ENCODE measurements at regions not wholly inside any gene's neighbourhood (a gene's known extent, or its start where the extent isn't known, plus 50 kb on each side); places are given as distances from the start of the nearest gene placed in this dataset.

DNA sequence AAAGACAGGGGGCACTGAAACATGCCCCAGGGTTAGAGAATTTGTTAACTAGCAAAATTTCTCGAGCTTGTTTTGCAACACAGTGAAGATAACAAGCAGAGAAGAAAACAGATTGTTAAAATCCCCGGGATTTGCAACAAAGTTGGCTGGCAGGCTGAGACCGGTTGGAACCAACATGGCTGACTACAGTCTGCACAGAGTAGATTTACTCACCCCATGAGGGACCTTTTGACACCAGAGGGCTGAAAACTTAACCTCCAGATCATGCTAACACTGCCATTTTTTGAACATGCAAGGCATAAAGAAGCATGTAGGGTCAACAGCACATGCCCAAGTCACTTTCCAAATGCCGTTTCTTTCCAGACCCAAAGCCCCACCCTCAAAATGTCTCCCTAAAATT is 95.2 kb upstream of the TMEM26 start:
- TF ChIP-seq, protein P1, sequence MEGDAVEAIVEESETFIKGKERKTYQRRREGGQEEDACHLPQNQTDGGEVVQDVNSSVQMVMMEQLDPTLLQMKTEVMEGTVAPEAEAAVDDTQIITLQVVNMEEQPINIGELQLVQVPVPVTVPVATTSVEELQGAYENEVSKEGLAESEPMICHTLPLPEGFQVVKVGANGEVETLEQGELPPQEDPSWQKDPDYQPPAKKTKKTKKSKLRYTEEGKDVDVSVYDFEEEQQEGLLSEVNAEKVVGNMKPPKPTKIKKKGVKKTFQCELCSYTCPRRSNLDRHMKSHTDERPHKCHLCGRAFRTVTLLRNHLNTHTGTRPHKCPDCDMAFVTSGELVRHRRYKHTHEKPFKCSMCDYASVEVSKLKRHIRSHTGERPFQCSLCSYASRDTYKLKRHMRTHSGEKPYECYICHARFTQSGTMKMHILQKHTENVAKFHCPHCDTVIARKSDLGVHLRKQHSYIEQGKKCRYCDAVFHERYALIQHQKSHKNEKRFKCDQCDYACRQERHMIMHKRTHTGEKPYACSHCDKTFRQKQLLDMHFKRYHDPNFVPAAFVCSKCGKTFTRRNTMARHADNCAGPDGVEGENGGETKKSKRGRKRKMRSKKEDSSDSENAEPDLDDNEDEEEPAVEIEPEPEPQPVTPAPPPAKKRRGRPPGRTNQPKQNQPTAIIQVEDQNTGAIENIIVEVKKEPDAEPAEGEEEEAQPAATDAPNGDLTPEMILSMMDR (IDR thresholded peaks at IDR 0.05; ENCODE audit: insufficient read depth, low read length): no peak
- no peak overlapping the region for H3K4me3 ChIP-seq (ENCODE audit: low read depth, low read length)
- no peak for DNase-seq (ENCODE audit: low read depth)

DNA sequence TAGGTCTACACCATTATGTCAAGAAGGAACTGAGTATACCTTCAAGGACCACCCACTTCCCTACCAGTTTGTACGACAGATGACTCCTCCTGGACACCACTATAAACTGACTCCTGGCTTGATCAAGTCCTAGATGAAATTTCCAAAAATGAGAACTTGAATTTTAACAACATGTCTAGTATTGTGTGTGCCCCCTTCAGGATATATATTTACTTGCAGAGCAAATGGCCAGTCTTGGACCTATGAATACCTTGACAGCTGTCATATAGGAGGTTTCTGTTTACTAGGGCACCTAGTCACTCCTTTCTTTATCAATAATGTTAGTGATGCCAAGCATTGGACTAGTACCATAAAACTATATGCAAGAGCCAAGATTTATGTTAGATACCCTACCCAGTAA is 94.1 kb upstream of the TMEM26 start:
- no peak overlapping the region for H3K4me3 ChIP-seq (ENCODE audit: low read depth, low read length)
- DNase-seq (ENCODE audit: low read depth): no peak
- TF ChIP-seq, protein P1 (IDR thresholded peaks at IDR 0.05; ENCODE audit: insufficient read depth, low read length): no peak

DNA sequence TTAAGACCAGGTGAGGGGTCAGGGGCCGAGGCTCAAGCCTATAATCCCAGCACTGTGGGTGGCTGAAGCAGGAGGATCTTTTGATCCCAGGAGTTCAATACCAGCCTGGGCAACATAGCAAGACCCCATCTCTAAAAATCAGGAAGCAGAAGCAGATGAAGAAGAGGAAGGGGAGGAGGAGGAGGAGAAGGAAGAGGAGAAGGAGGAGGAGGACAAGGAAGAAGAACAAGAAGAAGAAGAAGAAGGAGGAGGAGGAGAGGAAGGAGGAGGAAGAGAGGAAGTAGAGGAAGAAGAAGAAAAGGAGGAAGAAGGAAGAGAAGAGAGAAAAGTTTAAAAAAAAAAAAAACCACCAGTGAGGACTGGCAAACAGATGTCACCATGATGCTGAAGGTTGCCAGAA is 92.0 kb upstream of the TMEM26 start:
- DNase-seq (ENCODE audit: low read depth): no peak
- TF ChIP-seq, protein P1 (IDR thresholded peaks at IDR 0.05; ENCODE audit: insufficient read depth, low read length): no peak
- no peak overlapping the region for H3K4me3 ChIP-seq (ENCODE audit: low read depth, low read length)

DNA sequence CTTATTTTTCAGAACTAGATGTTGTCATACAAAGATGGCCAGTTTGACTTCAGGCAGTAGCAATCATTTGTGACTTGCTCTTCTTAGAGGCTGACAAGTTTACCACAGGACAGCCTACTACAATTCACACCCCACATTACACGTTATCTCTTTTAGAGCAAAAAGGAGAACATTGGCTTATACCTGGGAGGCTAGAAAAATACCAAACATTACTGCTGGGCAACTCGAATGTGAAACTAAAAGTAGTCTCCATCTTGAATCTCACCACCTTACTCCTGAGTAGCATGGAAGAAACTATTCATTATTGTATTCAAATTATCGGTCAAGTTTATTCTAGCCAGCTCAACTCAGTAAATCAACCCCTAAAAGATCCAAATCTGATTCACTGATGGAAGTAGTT is 90.7 kb upstream of the TMEM26 start:
- H3K4me3 ChIP-seq (ENCODE audit: low read depth, low read length): no peak overlapping the region
- no peak for DNase-seq (ENCODE audit: low read depth)
- TF ChIP-seq, protein P1 (IDR thresholded peaks at IDR 0.05; ENCODE audit: insufficient read depth, low read length): no peak

DNA sequence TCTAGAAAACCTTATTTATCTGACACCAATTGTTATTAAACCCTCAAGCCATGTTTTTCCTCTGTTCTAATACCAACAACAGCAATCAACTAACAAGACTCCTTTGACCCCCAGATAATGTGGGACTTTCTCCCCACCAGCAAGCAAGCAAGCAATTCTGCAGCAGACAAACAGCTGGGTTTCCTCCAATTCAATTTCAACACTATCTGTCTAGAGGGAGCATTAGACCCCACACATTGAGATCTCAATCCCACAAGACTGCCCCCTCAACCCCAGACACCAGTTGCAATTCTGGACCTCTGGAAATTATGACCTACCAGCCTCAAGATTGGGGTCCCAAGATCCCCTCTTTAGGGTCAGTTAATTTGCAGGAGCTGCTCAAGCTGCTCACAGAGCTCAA is 89.4 kb upstream of the TMEM26 start:
- DNase-seq (ENCODE audit: low read depth): no peak
- H3K4me3 ChIP-seq (ENCODE audit: low read depth, low read length): no peak overlapping the region
- TF ChIP-seq, protein P1 (IDR thresholded peaks at IDR 0.05; ENCODE audit: insufficient read depth, low read length): no peak

DNA sequence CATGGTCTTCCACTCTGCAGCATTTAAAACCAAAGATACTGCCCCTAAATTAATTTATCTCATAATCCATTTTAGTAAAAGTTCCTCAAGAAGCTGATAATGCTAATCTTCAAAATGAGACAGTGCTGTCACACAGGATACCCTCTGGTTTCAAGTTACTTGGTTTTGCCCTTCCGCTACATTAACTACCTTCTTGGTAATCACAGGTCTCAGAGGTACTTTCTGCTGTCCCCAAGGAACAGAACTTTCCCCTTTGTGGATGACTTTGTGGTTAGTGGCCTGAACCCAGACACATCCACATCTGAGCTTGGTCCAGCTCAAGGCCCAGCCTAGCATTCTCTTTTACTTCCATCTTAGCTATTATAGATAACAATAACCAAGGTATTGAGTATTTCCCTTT is 88.8 kb upstream of the TMEM26 start:
- DNase-seq (ENCODE audit: low read depth): no peak
- no peak overlapping the region for H3K4me3 ChIP-seq (ENCODE audit: low read depth, low read length)
- TF ChIP-seq, protein P1 (IDR thresholded peaks at IDR 0.05; ENCODE audit: insufficient read depth, low read length): no peak

DNA sequence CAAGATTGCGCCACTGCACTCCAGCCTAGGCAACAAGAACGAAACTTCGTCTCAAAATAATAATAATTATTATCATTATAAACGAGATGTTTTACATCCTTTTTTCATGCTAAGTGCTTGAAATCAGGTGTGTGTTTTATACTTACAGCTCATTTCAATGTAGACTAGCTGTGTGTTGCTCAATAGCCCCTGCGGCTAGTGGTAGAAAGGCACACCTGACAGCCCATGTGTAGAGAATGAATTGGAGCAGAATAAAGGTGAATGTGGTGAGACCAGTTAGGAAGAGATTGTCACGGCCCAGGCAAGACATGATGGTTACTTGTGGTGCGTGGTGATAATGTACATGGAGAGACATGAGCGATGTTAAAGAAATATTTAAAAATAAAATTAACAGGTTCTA is 86.7 kb upstream of the TMEM26 start:
- H3K4me3 ChIP-seq (ENCODE audit: low read depth, low read length): no peak overlapping the region
- no peak for DNase-seq (ENCODE audit: low read depth)
- TF ChIP-seq, protein P1 (IDR thresholded peaks at IDR 0.05; ENCODE audit: insufficient read depth, low read length): no peak
